HepG2 (cell line): ENCODE measurements at regions not wholly inside any gene's neighbourhood (a gene's known extent, or its start where the extent isn't known, plus 50 kb on each side); places are given as distances from the start of the nearest gene placed in this dataset.

ENCODE experiments used
- ATAC-seq: fragments of 200-7000 bp; cut with Tn5 transposase; 3 replicates; pipeline ENCODE4 v1.9.1; 2020; ENCODE audit warnings: mild to moderate bottlenecking, moderate library complexity
- BruUV-seq: library from RNA; stranded (reverse); fragments of 400-500 nt; replicated peaks from 2 replicates; lab custom pipeline; 2021; lab: Mats Ljungman, UMichigan
- CTCF ChIA-PET: fragments of 300-600 bp; formaldehyde crosslinking; extraction: SDS; loops from one replicate; lab custom pipeline; 2021; ENCODE audit warnings: low total read pairs, inconsistent platforms, low intra/inter-chr PET ratio; lab: Yijun Ruan, JAX
- POLR2A ChIA-PET: fragments of 350-600 bp; sonication (Branson Sonifier 250); formaldehyde crosslinking; loops from one replicate; lab custom pipeline; 2020; ENCODE audit warnings: antibody characterized with exemption, inconsistent platforms; lab: Yijun Ruan, JAX
- DNase-seq: peaks from one replicate; pipeline ENCODE4 v3.0.0-alpha.2; 2015; ENCODE audit warnings: low spot score
- FAIRE-seq: peaks from 3 replicates; lab custom pipeline; 2011; peaks lifted over from hg19 to GRCh38; lab: Jason Lieb, UNC
- H2AFZ ChIP-seq: one replicate; pipeline ENCODE4 v1.6.1; 2011; ENCODE audit warnings: low read length, inconsistent platforms
- H3K27ac ChIP-seq: fragments of 300-600 bp; 3 replicates; pipeline ENCODE4 v1.8.0; 2011; ENCODE audit warnings: mixed run types, mild to moderate bottlenecking, mixed read lengths, low read length, inconsistent platforms; ENCODE audit not compliant: insufficient read depth; ENCODE audit errors: extremely low read length
- H3K27me3 ChIP-seq, 2 experiments: fragments of 200-600 bp in 1 of 2; 2 replicates in 1 of 2; 3 replicates in 1 of 2; pipeline versions ENCODE4 v1.6.0 to v1.8.0; 2011; ENCODE audit warnings: low read length in 2 of 2, mild to moderate bottlenecking in 2 of 2, moderate library complexity in 2 of 2, inconsistent platforms in 1 of 2; ENCODE audit not compliant: insufficient read depth in 2 of 2, control insufficient read depth in 1 of 2
- H3K36me3 ChIP-seq, 2 experiments: fragments of 200-600 bp in 1 of 2; replicated peaks in 1 of 2; 2 replicates in 1 of 2; 3 replicates in 1 of 2; pipeline versions ENCODE4 v1.5.1 to v1.8.0; 2011; ENCODE audit warnings: low read length in 2 of 2, inconsistent platforms in 1 of 2; ENCODE audit not compliant: insufficient read depth in 2 of 2, control insufficient read depth in 1 of 2
- H3K4me1 ChIP-seq: 2 replicates; pipeline ENCODE4 v1.5.1; 2012; ENCODE audit warnings: low read length, inconsistent platforms; ENCODE audit not compliant: insufficient read depth
- H3K4me2 ChIP-seq: 2 replicates; pipeline ENCODE4 v1.6.0; 2011; ENCODE audit warnings: low read depth, low read length, inconsistent platforms
- H3K4me3 ChIP-seq, 3 experiments: fragments of 200-600 bp in 1 of 3; sonication (generic), shearing (Covaris generic) in 1 of 3; replicated peaks in 1 of 3; 2 replicates each; pipeline ENCODE4 v1.5.1; 2011 to 2016; ENCODE audit warnings: low read length in 3 of 3, inconsistent platforms in 2 of 3, low read depth in 2 of 3, mild to moderate bottlenecking in 2 of 3, control low read depth in 1 of 3, mixed read lengths in 1 of 3; ENCODE audit not compliant: insufficient read depth in 1 of 3
- H3K79me2 ChIP-seq: one replicate; pipeline ENCODE4 v1.6.1; 2011; ENCODE audit warnings: low read length, inconsistent platforms; ENCODE audit not compliant: insufficient read depth
- H3K9ac ChIP-seq: 2 replicates; pipeline ENCODE4 v1.6.0; 2011; ENCODE audit warnings: mild to moderate bottlenecking, low read depth, low read length, inconsistent platforms; ENCODE audit not compliant: insufficient read depth
- H3K9me3 ChIP-seq: 2 replicates; pipeline ENCODE4 v1.5.1; 2012; ENCODE audit warnings: mild to moderate bottlenecking, low read length
- H4K20me1 ChIP-seq: 2 replicates; pipeline ENCODE4 v1.6.0; 2011; ENCODE audit warnings: inconsistent platforms, mild to moderate bottlenecking, low read length, moderate library complexity; ENCODE audit not compliant: insufficient read depth
- HNF4G ChIP-seq, 2 experiments: sonication (generic) in 1 of 2; formaldehyde crosslinking in 1 of 2; IDR thresholded peaks; 2 replicates each; pipeline versions ENCODE4 v1.4.0 to v1.6.1; 2011 to 2020; ENCODE audit warnings: borderline replicate concordance in 2 of 2, low read depth in 2 of 2, mild to moderate bottlenecking in 2 of 2, low read length in 1 of 2, missing genetic modification reagents in 1 of 2, moderate library complexity in 1 of 2
- HNRNPH1 ChIP-seq: fragments of 200-400 bp; formaldehyde crosslinking; optimal IDR thresholded peaks from 2 replicates; pipeline ENCODE3; 2017; ENCODE audit warnings: mild to moderate bottlenecking, low read depth, low read length
- IRX3 ChIP-seq: sonication (generic); formaldehyde crosslinking; IDR thresholded peaks from 2 replicates; pipeline ENCODE4 v1.8.1; 2023; ENCODE audit warnings: mild to moderate bottlenecking, low read depth, missing genetic modification reagents, borderline replicate concordance
- RBFOX2 ChIP-seq: fragments of 200-400 bp; formaldehyde crosslinking; IDR thresholded peaks from 2 replicates; pipeline ENCODE4 v1.6.1; 2017; ENCODE audit warnings: low read depth, mild to moderate bottlenecking, low read length
- SRSF9 ChIP-seq: fragments of 200-400 bp; formaldehyde crosslinking; IDR thresholded peaks from 2 replicates; pipeline ENCODE4 v1.6.1; 2018; ENCODE audit warnings: borderline replicate concordance, mild to moderate bottlenecking, low read depth, low read length; ENCODE audit not compliant: insufficient read depth, poor library complexity, severe bottlenecking
- ZNF30 ChIP-seq: sonication (generic); formaldehyde crosslinking; IDR thresholded peaks from 2 replicates; pipeline ENCODE4 v1.5.0; 2020; ENCODE audit warnings: mild to moderate bottlenecking, missing genetic modification reagents
- ZNF556 ChIP-seq: sonication (generic); formaldehyde crosslinking; IDR thresholded peaks from 2 replicates; pipeline ENCODE4 v1.4.0; 2020; ENCODE audit warnings: mild to moderate bottlenecking, missing genetic modification reagents, borderline replicate concordance
- ZNF557 ChIP-seq: sonication (generic); formaldehyde crosslinking; IDR thresholded peaks from 2 replicates; pipeline ENCODE4 v1.4.0; 2020; ENCODE audit warnings: missing genetic modification reagents
- WGBS: methylation state at CpG from one replicate; pipeline ENCODE4 v1.1.6; 2017; ENCODE audit warnings: low lambda C conversion rate; 5-methylcytosine and 5-hydroxymethylcytosine counted together
- in situ Hi-C: cut with HindIII; loops from 2 replicates; pipeline ENCODE4 v1.10.0; 2017; ENCODE audit warnings: low pct_unique_long_range_greater_than_20kb; ENCODE audit not compliant: extremely low pct_ligation_motif_present
- intact Hi-C: fragments of 100-400 bp; cut with micrococcal nuclease; formaldehyde crosslinking; loops from one replicate; pipeline ENCODE4 v1.10.0; 2022; ENCODE audit not compliant: unreplicated experiment
- TF ChIP-seq, protein P1 (sequence below): sonication (generic); formaldehyde crosslinking; IDR thresholded peaks from 2 replicates; pipeline ENCODE4 v1.5.0; 2020; ENCODE audit warnings: mild to moderate bottlenecking, missing genetic modification reagents, moderate library complexity
- TF ChIP-seq, protein P2 (sequence below): sonication (generic); formaldehyde crosslinking; IDR thresholded peaks from 2 replicates; pipeline ENCODE4 v1.8.1; 2023; ENCODE audit warnings: missing genetic modification reagents, mild to moderate bottlenecking, borderline replicate concordance
- TF ChIP-seq, protein P3 (sequence below): IDR thresholded peaks from 2 replicates; pipeline ENCODE4 v1.6.1; 2016; ENCODE audit warnings: low read depth, missing genetic modification reagents, missing compliant biosample characterization
- TF ChIP-seq, protein P4 (sequence below): IDR thresholded peaks from 2 replicates; pipeline ENCODE4 v1.6.1; 2016; ENCODE audit warnings: low read depth, borderline replicate concordance

DNA sequence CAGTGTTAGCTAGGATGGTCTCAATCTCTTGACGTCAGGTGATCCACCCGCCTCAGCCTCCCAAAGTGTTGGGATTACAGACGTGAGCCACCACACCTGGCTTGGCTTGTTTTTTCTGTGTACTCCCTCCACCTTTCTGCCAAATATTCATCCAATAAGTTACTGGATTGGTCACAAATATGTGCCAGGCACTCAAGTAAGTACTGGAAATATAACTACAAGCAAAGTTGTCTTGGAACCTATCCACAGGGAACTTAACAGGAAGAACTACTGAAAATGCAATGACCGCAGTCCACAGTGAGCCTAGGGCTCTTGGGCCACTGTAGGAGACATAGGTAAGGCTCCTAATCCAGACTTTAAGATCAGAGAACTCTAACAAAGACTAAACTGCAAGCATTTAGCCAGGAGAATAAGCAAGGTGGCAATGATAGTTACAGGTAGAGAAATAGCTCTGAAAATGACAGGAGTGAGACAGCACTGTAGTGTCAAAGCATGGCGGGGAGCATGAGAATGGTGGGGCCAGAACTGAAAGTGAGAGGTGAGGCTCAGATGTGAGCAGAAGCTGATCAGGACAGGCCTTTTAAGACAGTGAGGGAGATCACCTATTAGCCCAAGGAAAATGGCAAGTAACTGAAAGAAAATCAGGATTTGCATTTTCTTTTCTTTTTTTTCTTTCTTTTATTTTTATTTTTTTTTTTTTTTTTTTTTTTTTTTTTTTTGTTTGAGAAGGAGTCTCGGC is 252.1 kb downstream of the RBM43 start:
- H3K27ac ChIP-seq = no peak overlapping the region
- in situ Hi-C loops = no loop called here
- 51% methylated on average over 6 of the region's 6 CpGs for WGBS
- CTCF ChIA-PET = no interaction called here
- H3K9me3 ChIP-seq = no peaks in the 10 kb centered on the region
- H3K4me2 ChIP-seq = no peak overlapping the region
- BruUV-seq = no TSS peak
- H2AFZ ChIP-seq = no peak overlapping the region
- no peak overlapping the region for H3K9ac ChIP-seq
- no peaks in the 10 kb centered on the region for H3K27me3 ChIP-seq
- no peaks in the 10 kb centered on the region for H3K36me3 ChIP-seq
- intact Hi-C loops = no loop called here
- no peak for DNase-seq
- no peak for ATAC-seq
- FAIRE-seq = no peak
- no peaks in the 10 kb centered on the region for H3K79me2 ChIP-seq
- POLR2A ChIA-PET = no interaction called here
- TF ChIP-seq, protein P1, sequence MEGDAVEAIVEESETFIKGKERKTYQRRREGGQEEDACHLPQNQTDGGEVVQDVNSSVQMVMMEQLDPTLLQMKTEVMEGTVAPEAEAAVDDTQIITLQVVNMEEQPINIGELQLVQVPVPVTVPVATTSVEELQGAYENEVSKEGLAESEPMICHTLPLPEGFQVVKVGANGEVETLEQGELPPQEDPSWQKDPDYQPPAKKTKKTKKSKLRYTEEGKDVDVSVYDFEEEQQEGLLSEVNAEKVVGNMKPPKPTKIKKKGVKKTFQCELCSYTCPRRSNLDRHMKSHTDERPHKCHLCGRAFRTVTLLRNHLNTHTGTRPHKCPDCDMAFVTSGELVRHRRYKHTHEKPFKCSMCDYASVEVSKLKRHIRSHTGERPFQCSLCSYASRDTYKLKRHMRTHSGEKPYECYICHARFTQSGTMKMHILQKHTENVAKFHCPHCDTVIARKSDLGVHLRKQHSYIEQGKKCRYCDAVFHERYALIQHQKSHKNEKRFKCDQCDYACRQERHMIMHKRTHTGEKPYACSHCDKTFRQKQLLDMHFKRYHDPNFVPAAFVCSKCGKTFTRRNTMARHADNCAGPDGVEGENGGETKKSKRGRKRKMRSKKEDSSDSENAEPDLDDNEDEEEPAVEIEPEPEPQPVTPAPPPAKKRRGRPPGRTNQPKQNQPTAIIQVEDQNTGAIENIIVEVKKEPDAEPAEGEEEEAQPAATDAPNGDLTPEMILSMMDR (CRISPR knock-in tag) = no peak
- no peak for TF ChIP-seq RBFOX2
- no peak for TF ChIP-seq ZNF30
- TF ChIP-seq ZNF556 (CRISPR knock-in tag) = no peak
- TF ChIP-seq HNF4G (IDR thresholded peaks at IDR 0.05; ENCODE audit: borderline replicate concordance, low read depth, low read length) = no peak
- TF ChIP-seq HNF4G (CRISPR knock-in tag; IDR thresholded peaks at IDR 0.05; ENCODE audit: borderline replicate concordance, low read depth) = no peak
- TF ChIP-seq, protein P2, sequence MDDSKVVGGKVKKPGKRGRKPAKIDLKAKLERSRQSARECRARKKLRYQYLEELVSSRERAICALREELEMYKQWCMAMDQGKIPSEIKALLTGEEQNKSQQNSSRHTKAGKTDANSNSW (CRISPR knock-in tag) = no peak
- TF ChIP-seq, protein P3, sequence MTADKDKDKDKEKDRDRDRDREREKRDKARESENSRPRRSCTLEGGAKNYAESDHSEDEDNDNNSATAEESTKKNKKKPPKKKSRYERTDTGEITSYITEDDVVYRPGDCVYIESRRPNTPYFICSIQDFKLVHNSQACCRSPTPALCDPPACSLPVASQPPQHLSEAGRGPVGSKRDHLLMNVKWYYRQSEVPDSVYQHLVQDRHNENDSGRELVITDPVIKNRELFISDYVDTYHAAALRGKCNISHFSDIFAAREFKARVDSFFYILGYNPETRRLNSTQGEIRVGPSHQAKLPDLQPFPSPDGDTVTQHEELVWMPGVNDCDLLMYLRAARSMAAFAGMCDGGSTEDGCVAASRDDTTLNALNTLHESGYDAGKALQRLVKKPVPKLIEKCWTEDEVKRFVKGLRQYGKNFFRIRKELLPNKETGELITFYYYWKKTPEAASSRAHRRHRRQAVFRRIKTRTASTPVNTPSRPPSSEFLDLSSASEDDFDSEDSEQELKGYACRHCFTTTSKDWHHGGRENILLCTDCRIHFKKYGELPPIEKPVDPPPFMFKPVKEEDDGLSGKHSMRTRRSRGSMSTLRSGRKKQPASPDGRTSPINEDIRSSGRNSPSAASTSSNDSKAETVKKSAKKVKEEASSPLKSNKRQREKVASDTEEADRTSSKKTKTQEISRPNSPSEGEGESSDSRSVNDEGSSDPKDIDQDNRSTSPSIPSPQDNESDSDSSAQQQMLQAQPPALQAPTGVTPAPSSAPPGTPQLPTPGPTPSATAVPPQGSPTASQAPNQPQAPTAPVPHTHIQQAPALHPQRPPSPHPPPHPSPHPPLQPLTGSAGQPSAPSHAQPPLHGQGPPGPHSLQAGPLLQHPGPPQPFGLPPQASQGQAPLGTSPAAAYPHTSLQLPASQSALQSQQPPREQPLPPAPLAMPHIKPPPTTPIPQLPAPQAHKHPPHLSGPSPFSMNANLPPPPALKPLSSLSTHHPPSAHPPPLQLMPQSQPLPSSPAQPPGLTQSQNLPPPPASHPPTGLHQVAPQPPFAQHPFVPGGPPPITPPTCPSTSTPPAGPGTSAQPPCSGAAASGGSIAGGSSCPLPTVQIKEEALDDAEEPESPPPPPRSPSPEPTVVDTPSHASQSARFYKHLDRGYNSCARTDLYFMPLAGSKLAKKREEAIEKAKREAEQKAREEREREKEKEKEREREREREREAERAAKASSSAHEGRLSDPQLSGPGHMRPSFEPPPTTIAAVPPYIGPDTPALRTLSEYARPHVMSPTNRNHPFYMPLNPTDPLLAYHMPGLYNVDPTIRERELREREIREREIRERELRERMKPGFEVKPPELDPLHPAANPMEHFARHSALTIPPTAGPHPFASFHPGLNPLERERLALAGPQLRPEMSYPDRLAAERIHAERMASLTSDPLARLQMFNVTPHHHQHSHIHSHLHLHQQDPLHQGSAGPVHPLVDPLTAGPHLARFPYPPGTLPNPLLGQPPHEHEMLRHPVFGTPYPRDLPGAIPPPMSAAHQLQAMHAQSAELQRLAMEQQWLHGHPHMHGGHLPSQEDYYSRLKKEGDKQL = no peak
- TF ChIP-seq, protein P4, sequence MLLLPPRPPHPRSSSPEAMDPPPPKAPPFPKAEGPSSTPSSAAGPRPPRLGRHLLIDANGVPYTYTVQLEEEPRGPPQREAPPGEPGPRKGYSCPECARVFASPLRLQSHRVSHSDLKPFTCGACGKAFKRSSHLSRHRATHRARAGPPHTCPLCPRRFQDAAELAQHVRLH = no peak
- TF ChIP-seq HNRNPH1 = no peak
- no peak for TF ChIP-seq SRSF9
- no peak for TF ChIP-seq ZNF557
- TF ChIP-seq IRX3 (CRISPR knock-in tag) = no peak
- no peak overlapping the region for H3K4me3 ChIP-seq
- H3K4me1 ChIP-seq = no peaks in the 10 kb centered on the region
- no peaks in the 10 kb centered on the region for H4K20me1 ChIP-seq
